ENCODE measurements at regions not wholly inside any gene's neighbourhood (a gene's known extent, or its start where the extent isn't known, plus 50 kb on each side); places are given as distances from the start of the nearest gene placed in this dataset.

DNA sequence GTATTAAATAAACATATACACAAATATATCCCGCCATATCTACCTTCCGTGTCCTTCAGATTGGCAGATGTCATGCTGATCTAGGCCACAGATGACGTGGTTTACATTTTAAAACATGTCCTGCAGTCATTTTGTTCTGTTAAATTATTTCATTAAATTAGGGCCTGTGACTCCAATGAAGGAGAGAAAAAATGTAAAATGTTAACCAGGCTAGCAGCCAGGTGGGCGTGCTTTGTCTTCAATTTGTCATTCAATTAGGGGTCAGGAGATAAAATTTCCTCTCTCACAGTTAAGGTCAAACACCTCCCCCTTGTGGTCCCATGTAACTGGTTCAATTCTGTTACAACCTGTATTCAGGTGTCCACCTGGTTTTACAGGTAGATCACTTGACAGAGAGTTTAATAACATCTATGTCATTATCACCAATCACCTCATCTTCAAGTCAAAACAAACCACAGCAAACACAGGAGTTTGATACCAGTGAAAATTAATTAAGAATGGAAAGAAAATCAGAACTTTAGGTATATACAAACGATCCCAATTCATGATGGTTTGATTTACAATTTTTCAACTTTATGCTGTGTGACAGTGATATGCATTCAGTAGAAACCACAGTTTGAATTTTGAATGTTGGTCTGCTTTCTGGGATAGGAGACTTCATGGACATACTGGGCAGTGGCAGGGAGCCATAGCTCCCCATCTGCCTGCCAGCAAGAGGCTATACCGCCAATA is 339.4 kb downstream of the CMPK2 start:
- TF ChIP-seq, protein P1, sequence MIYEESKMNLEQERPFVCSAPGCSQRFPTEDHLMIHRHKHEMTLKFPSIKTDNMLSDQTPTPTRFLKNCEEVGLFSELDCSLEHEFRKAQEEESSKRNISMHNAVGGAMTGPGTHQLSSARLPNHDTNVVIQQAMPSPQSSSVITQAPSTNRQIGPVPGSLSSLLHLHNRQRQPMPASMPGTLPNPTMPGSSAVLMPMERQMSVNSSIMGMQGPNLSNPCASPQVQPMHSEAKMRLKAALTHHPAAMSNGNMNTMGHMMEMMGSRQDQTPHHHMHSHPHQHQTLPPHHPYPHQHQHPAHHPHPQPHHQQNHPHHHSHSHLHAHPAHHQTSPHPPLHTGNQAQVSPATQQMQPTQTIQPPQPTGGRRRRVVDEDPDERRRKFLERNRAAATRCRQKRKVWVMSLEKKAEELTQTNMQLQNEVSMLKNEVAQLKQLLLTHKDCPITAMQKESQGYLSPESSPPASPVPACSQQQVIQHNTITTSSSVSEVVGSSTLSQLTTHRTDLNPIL (CRISPR knock-in tag; IDR thresholded peaks at IDR 0.05; ENCODE audit: low read depth): peak; percentile 63; the same call in 1 of the 2 replicates
- TF ChIP-seq TCF4 (CRISPR knock-in tag; IDR thresholded peaks at IDR 0.05; ENCODE audit: borderline replicate concordance): peak; percentile 87
- TF ChIP-seq ZNF70 (CRISPR knock-in tag; IDR thresholded peaks at IDR 0.05): 0 out of 2 replicates have a peak, but pooled peaks have one; percentile 2
- no peak for TF ChIP-seq PPARA (CRISPR knock-in tag; IDR thresholded peaks at IDR 0.05; ENCODE audit: borderline replicate concordance)
- TF ChIP-seq, protein P2, sequence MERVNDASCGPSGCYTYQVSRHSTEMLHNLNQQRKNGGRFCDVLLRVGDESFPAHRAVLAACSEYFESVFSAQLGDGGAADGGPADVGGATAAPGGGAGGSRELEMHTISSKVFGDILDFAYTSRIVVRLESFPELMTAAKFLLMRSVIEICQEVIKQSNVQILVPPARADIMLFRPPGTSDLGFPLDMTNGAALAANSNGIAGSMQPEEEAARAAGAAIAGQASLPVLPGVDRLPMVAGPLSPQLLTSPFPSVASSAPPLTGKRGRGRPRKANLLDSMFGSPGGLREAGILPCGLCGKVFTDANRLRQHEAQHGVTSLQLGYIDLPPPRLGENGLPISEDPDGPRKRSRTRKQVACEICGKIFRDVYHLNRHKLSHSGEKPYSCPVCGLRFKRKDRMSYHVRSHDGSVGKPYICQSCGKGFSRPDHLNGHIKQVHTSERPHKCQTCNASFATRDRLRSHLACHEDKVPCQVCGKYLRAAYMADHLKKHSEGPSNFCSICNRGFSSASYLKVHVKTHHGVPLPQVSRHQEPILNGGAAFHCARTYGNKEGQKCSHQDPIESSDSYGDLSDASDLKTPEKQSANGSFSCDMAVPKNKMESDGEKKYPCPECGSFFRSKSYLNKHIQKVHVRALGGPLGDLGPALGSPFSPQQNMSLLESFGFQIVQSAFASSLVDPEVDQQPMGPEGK (CRISPR knock-in tag; IDR thresholded peaks at IDR 0.05; ENCODE audit: borderline replicate concordance): no peak
- peak; percentile 72 for TF ChIP-seq ISL1 (CRISPR knock-in tag; IDR thresholded peaks at IDR 0.05)
- no peak for TF ChIP-seq ZNF8 (CRISPR knock-in tag; IDR thresholded peaks at IDR 0.05)
- TF ChIP-seq ZC3H10 (CRISPR knock-in tag; IDR thresholded peaks at IDR 0.05): no peak
- no peak for TF ChIP-seq ZNF565 (CRISPR knock-in tag; conservative IDR thresholded peaks at IDR 0.05; ENCODE audit: low read depth)
- no peak for TF ChIP-seq ZFP30 (CRISPR knock-in tag; IDR thresholded peaks at IDR 0.05)
- no peak for TF ChIP-seq POU6F1 (CRISPR knock-in tag; IDR thresholded peaks at IDR 0.05; ENCODE audit: borderline replicate concordance, low read depth)
- TF ChIP-seq GLIS3 (CRISPR knock-in tag; IDR thresholded peaks at IDR 0.05): 0 out of 2 replicates have a peak, but pooled peaks have one; percentile 83
- no peak for TF ChIP-seq CSDC2 (CRISPR knock-in tag; IDR thresholded peaks at IDR 0.05)
- TF ChIP-seq TOX (CRISPR knock-in tag; IDR thresholded peaks at IDR 0.05; ENCODE audit: borderline replicate concordance): no peak
- TF ChIP-seq RARB (CRISPR knock-in tag; IDR thresholded peaks at IDR 0.05): no peak
- TF ChIP-seq ZFP3 (CRISPR knock-in tag; IDR thresholded peaks at IDR 0.05): peak; percentile 80
- TF ChIP-seq OSR1 (CRISPR knock-in tag; IDR thresholded peaks at IDR 0.05): no peak
- TF ChIP-seq, protein P3, sequence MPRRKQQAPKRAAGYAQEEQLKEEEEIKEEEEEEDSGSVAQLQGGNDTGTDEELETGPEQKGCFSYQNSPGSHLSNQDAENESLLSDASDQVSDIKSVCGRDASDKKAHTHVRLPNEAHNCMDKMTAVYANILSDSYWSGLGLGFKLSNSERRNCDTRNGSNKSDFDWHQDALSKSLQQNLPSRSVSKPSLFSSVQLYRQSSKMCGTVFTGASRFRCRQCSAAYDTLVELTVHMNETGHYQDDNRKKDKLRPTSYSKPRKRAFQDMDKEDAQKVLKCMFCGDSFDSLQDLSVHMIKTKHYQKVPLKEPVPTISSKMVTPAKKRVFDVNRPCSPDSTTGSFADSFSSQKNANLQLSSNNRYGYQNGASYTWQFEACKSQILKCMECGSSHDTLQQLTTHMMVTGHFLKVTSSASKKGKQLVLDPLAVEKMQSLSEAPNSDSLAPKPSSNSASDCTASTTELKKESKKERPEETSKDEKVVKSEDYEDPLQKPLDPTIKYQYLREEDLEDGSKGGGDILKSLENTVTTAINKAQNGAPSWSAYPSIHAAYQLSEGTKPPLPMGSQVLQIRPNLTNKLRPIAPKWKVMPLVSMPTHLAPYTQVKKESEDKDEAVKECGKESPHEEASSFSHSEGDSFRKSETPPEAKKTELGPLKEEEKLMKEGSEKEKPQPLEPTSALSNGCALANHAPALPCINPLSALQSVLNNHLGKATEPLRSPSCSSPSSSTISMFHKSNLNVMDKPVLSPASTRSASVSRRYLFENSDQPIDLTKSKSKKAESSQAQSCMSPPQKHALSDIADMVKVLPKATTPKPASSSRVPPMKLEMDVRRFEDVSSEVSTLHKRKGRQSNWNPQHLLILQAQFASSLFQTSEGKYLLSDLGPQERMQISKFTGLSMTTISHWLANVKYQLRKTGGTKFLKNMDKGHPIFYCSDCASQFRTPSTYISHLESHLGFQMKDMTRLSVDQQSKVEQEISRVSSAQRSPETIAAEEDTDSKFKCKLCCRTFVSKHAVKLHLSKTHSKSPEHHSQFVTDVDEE (CRISPR knock-in tag; IDR thresholded peaks at IDR 0.05): peak; percentile 99
- no peak for TF ChIP-seq BACH2 (CRISPR knock-in tag; IDR thresholded peaks at IDR 0.05; ENCODE audit: borderline replicate concordance)
- no peak for TF ChIP-seq ARNTL (CRISPR knock-in tag; IDR thresholded peaks at IDR 0.05; ENCODE audit: borderline replicate concordance, low read depth)
- 0 out of 2 replicates have a peak, but pooled peaks have one; percentile 23 for TF ChIP-seq ESRRG (CRISPR knock-in tag; IDR thresholded peaks at IDR 0.05)
- peak; percentile 83 for TF ChIP-seq SNAI2 (CRISPR knock-in tag; IDR thresholded peaks at IDR 0.05)
- TF ChIP-seq, protein P4, sequence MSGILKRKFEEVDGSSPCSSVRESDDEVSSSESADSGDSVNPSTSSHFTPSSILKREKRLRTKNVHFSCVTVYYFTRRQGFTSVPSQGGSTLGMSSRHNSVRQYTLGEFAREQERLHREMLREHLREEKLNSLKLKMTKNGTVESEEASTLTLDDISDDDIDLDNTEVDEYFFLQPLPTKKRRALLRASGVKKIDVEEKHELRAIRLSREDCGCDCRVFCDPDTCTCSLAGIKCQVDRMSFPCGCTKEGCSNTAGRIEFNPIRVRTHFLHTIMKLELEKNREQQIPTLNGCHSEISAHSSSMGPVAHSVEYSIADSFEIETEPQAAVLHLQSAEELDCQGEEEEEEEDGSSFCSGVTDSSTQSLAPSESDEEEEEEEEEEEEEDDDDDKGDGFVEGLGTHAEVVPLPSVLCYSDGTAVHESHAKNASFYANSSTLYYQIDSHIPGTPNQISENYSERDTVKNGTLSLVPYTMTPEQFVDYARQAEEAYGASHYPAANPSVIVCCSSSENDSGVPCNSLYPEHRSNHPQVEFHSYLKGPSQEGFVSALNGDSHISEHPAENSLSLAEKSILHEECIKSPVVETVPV (CRISPR knock-in tag; IDR thresholded peaks at IDR 0.05): peak; percentile 60; the same call in 1 of the 2 replicates
- ATAC-seq: no peak; the same call in 2 of the 3 replicates

DNA sequence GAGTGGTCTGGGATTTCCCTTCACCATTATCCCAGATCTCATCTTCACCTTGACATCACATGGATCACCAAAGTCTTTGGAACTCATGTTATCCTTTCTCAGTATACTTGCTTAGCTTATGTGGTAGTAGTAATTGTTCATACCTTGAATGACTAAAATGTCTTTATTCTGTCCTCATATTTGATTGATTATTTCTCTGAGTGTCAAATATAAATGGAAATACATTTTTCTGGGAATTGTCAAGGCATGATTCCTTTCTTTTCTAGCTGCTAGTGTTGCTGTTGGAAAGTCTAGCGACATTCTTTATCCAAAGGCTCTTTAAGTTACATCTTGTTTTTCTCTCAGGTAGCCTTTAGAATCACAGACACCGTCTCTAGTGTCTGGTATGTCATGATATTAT is 334.4 kb downstream of the CMPK2 start:
- TF ChIP-seq TCF4 (CRISPR knock-in tag; IDR thresholded peaks at IDR 0.05; ENCODE audit: borderline replicate concordance): no peak
- TF ChIP-seq, protein P4 (CRISPR knock-in tag; IDR thresholded peaks at IDR 0.05): no peak
- TF ChIP-seq RARB (CRISPR knock-in tag; IDR thresholded peaks at IDR 0.05): no peak
- TF ChIP-seq CSDC2 (CRISPR knock-in tag; IDR thresholded peaks at IDR 0.05): no peak
- no peak for TF ChIP-seq TOX (CRISPR knock-in tag; IDR thresholded peaks at IDR 0.05; ENCODE audit: borderline replicate concordance)
- no peak for TF ChIP-seq GLIS3 (CRISPR knock-in tag; IDR thresholded peaks at IDR 0.05)
- no peak for TF ChIP-seq ISL1 (CRISPR knock-in tag; IDR thresholded peaks at IDR 0.05)
- no peak for TF ChIP-seq ZNF8 (CRISPR knock-in tag; IDR thresholded peaks at IDR 0.05)
- no peak for ATAC-seq

Data from SK-N-SH treated with all-trans-retinoic acid at 6 μM for 48 hours (cell line).